Adrenal gland (tissue), 9 donors: ENCODE measurements at regions not wholly inside any gene's neighbourhood (a gene's known extent, or its start where the extent isn't known, plus 50 kb on each side); places are given as distances from the start of the nearest gene placed in this dataset.
A peak's percentile ranks its signal among the peaks of the same experiment; 100 is the strongest.

ENCODE experiments used
- DNase-seq, 7 donors: peaks; one replicate each; pipeline ENCODE4 v3.0.0-alpha.2; 2019 to 2020
- H3K27ac ChIP-seq, 5 donors: fragments of 200-600 bp; sonication (generic) in 4 of 5; 1 replicate in 3 of 5; 2 replicates in 2 of 5; pipeline versions ENCODE4 v1.5.1 to v1.8.0; 2016 to 2020; ENCODE audit warnings: mild to moderate bottlenecking in 1 of 5
- H3K27me3 ChIP-seq: fragments of 200-600 bp; 2 replicates; pipeline ENCODE4 v1.8.0; 2021
- H3K36me3 ChIP-seq, 2 donors: fragments of 200-600 bp; replicated peaks in 1 of 2; 1 replicate in 1 of 2; 2 replicates in 1 of 2; pipeline versions ENCODE4 v1.5.1 to v1.8.0; 2018 to 2022
- H3K4me1 ChIP-seq, 2 donors: fragments of 200-600 bp; replicated peaks in 1 of 2; 1 replicate in 1 of 2; 2 replicates in 1 of 2; pipeline versions ENCODE4 v1.5.1 to v1.8.0; 2018 to 2021
- H3K4me3 ChIP-seq, 4 donors: fragments of 200-600 bp; sonication (generic) in 3 of 4; one replicate each; pipeline ENCODE4 v1.5.1; 2016 to 2018
- H3K9me3 ChIP-seq, 3 donors: fragments of 200-600 bp; sonication (generic) in 1 of 3; replicated peaks in 1 of 3; 1 replicate in 2 of 3; 2 replicates in 1 of 3; pipeline versions ENCODE4 v1.5.1 to v1.8.0; 2016 to 2021
- POLR2A ChIP-seq, 2 donors: fragments of 450-650 bp; IDR thresholded peaks; one replicate each; pipeline ENCODE4 v1.6.1; 2017; ENCODE audit warnings: antibody characterized with exemption in 2 of 2, mild to moderate bottlenecking in 2 of 2, moderate library complexity in 1 of 2
- WGBS, 4 donors: extraction: QIAGEN DNeasy Blood & Tissue Kit in 2 of 4; methylation state at CpG; one replicate each; pipeline versions ENCODE4 v1.1.5 to v1.1.7; 2013 to 2017; 5-methylcytosine and 5-hydroxymethylcytosine counted together
- intact Hi-C, 2 donors: fragments of 100-400 bp; cut with DNase I; formaldehyde crosslinking; loops; one replicate each; pipeline versions ENCODE4 v1.14.1 to v1.15.0; 2022 to 2023
- TF ChIP-seq, protein P1 (sequence below), 6 experiments: fragments of 450-650 bp in 4 of 6; fragments of 200-600 bp in 2 of 6; sonication (generic) in 1 of 6; IDR thresholded peaks; 1 replicate in 5 of 6; 2 replicates in 1 of 6; pipeline versions ENCODE4 v1.5.1 to v1.8.0; 2016 to 2021; ENCODE audit warnings: antibody characterized with exemption in 6 of 6, mild to moderate bottlenecking in 2 of 6, moderate library complexity in 1 of 6
- donor health status: healthy with polysubstance abuse.
- donor health status: Bipolar disorder and iron deficiency.
- donor health status: DM: yes; HTN: yes; CAD: no.
- donor health status: DM: no; HTN: no; CAD: no.
- donor health status: DM: no; HTN: no; CAD: no.

DNA sequence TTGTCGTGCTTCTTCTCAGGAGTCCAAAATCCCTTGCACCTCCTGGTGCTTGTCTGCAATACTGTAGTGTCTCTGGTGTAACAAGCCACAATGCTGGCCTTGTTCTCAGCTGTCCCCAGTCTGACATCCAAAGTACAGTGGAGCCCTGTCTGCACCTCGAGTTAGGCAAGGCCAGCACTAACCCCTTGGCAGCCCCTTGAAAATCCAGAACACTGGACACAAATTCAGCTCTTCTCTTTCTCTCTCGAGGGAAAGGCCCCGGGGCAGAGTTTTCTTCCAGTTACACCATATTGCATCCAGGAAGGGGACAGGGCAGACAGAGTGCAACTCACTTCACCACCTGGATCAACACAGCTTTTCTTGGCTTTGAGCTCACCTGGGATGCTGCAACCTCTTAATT is 91.3 kb upstream of the ATP10A start:
- intact Hi-C loops: no loop called here
- Histone ChIP-seq H3K27me3 (no peaks in the 10 kb centered on the region), H3K27ac (no peak overlapping the region), H3K4me3 (no peak overlapping the region), H3K4me1 (no peaks in the 10 kb centered on the region), H3K36me3 (no peaks in the 10 kb centered on the region), H3K9me3 (no peaks in the 10 kb centered on the region)
- TF ChIP-seq, protein P1, sequence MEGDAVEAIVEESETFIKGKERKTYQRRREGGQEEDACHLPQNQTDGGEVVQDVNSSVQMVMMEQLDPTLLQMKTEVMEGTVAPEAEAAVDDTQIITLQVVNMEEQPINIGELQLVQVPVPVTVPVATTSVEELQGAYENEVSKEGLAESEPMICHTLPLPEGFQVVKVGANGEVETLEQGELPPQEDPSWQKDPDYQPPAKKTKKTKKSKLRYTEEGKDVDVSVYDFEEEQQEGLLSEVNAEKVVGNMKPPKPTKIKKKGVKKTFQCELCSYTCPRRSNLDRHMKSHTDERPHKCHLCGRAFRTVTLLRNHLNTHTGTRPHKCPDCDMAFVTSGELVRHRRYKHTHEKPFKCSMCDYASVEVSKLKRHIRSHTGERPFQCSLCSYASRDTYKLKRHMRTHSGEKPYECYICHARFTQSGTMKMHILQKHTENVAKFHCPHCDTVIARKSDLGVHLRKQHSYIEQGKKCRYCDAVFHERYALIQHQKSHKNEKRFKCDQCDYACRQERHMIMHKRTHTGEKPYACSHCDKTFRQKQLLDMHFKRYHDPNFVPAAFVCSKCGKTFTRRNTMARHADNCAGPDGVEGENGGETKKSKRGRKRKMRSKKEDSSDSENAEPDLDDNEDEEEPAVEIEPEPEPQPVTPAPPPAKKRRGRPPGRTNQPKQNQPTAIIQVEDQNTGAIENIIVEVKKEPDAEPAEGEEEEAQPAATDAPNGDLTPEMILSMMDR (IDR thresholded peaks at IDR 0.05): no peak
- no peak for TF ChIP-seq POLR2A (IDR thresholded peaks at IDR 0.05)
- DNase-seq: no peak
- WGBS, 4 donors: 41 to 68% (median 57%) methylated on average over 4 of the region's 4 CpGs

- TF ChIP-seq POLR2A (IDR thresholded peaks at IDR 0.05): no peak
- TF ChIP-seq, protein P1 (IDR thresholded peaks at IDR 0.05): no peak
- 83 to 96% (median 89%) methylated on average over 2 of the region's 2 CpGs for WGBS, 4 donors
- no peaks in the 10 kb centered on the region for H3K27me3 ChIP-seq
- H3K9me3 ChIP-seq: no peaks in the 10 kb centered on the region
- no peak overlapping the region for H3K27ac ChIP-seq
- intact Hi-C loops: no loop called here
- H3K4me3 ChIP-seq: no peak overlapping the region
- H3K4me1 ChIP-seq: no peaks in the 10 kb centered on the region
- DNase-seq: no peak
- no peaks in the 10 kb centered on the region for H3K36me3 ChIP-seq
These were observed 86.9 kb upstream of the ATP10A start for GRCh38 chr15:25950014-25950413.

- intact Hi-C loops: no loop called here
- H3K27ac ChIP-seq: no peak overlapping the region
These were observed 84.5 kb upstream of the ATP10A start for GRCh38 chr15:25947323-25948314.

DNA sequence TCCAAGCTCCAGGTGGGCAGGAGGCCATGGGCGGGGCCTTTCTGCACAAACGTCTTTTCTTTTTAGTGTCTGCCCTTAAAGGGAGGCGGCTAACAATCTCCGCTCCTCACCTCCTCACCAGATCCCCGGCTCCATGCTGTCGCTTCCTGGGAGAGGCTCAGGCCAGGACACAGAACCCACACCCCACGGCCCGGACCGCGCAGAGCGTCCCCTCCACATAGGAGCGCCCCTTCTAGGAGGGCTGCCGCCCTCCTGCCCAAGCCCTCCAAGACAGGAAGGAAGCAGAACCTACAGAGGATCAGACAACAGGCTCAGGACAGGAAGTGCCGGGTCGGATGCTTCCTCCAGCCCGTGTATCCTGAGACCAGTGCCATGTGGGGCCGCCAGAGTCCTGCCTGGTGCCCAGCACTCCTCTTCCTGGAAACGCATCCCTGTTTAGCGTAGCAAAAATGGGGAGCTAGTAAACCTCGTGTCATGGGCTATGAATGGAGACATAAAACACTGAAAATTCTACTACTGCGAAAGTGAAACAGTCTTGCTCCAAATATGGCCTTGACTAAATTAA is 83.2 kb upstream of the ATP10A start:
- H3K9me3 ChIP-seq: no peaks in the 10 kb centered on the region
- H3K4me1 ChIP-seq: no peaks in the 10 kb centered on the region
- intact Hi-C loops: no loop called here
- H3K36me3 ChIP-seq: no peaks in the 10 kb centered on the region
- no peak overlapping the region for H3K27ac ChIP-seq
- DNase-seq: peak in 1 of 7 donors; percentile 2
- 54 to 83% (median 77%) methylated on average over 8 to 21 of the region's 21 CpGs for WGBS, 4 donors
- H3K4me3 ChIP-seq: no peak overlapping the region
- no peak for TF ChIP-seq POLR2A (IDR thresholded peaks at IDR 0.05)
- no peaks in the 10 kb centered on the region for H3K27me3 ChIP-seq

More at GRCh38 chr15:25947323-25948314, 84.5 kb upstream of the ATP10A start:
- peak in 1 of 7 donors; percentile 60 for DNase-seq
- Histone ChIP-seq H3K9me3 (no peaks in the 10 kb centered on the region), H3K4me1 (no peaks in the 10 kb centered on the region), H3K27me3 (no peaks in the 10 kb centered on the region), H3K36me3 (no peaks in the 10 kb centered on the region), H3K4me3 (no peak overlapping the region)
- TF ChIP-seq, protein P1 (IDR thresholded peaks at IDR 0.05): no peak
- no peak for TF ChIP-seq POLR2A (IDR thresholded peaks at IDR 0.05)
- 49 to 66% (median 56%) methylated on average over 5 of the region's 5 CpGs for WGBS, 4 donors
